Fibroblast of villous mesenchyme (primary cell): ENCODE measurements at regions not wholly inside any gene's neighbourhood (a gene's known extent, or its start where the extent isn't known, plus 50 kb on each side); places are given as distances from the start of the nearest gene placed in this dataset.

Source experiments
- DNase-seq: peaks from one replicate; pipeline ENCODE4 v3.0.0-alpha.2; 2010; ENCODE audit warnings: low read depth
- H3K4me3 ChIP-seq: 2 replicates; pipeline ENCODE4 v1.5.1; 2011; ENCODE audit warnings: low read depth, mild to moderate bottlenecking, low read length
- TF ChIP-seq, protein P1 (sequence below): IDR thresholded peaks from 2 replicates; pipeline ENCODE4 v1.5.1; 2012; ENCODE audit warnings: low read depth, mild to moderate bottlenecking, low read length; ENCODE audit not compliant: insufficient read depth

DNA sequence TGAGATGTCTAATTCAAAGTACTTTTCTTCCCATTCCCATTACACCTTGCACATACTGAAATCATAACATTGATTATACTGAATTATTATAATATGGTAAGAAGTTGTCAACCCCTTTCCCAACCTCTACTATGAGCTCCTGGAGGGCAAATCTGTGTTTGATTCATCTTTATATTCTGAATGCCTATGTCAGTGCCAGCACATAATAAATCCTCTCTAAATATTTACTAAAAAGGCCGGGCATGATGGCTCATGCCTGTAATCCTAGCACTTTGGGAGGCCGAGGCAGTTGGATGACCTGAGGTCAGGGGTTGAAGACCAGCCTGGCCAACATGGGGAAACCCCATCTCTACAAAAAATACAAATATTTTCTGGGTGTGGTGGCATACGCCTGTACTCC, 392.5 kb upstream of the CADM2 start:
- H3K4me3 ChIP-seq = no peak overlapping the region
- DNase-seq = no peak
- TF ChIP-seq, protein P1, sequence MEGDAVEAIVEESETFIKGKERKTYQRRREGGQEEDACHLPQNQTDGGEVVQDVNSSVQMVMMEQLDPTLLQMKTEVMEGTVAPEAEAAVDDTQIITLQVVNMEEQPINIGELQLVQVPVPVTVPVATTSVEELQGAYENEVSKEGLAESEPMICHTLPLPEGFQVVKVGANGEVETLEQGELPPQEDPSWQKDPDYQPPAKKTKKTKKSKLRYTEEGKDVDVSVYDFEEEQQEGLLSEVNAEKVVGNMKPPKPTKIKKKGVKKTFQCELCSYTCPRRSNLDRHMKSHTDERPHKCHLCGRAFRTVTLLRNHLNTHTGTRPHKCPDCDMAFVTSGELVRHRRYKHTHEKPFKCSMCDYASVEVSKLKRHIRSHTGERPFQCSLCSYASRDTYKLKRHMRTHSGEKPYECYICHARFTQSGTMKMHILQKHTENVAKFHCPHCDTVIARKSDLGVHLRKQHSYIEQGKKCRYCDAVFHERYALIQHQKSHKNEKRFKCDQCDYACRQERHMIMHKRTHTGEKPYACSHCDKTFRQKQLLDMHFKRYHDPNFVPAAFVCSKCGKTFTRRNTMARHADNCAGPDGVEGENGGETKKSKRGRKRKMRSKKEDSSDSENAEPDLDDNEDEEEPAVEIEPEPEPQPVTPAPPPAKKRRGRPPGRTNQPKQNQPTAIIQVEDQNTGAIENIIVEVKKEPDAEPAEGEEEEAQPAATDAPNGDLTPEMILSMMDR = no peak

DNA sequence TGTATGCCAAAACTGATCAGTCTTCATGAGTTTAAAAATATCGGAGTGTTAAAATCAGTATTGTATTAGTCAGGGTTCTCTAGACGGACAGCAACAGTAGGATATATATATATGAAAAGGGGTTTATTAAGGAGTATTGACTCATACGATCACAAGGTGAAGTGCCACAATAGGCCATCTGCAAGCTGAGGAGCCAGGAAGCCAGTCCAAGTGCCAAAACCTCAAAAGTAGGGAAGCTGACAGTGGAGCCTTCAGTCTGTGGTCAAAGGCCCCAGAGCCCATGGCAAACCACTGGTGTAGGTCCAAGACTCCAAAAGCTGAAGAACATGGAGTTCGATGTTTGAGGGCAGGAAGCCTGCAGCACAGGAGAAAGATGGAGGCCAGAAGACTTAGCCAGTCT, 391.0 kb upstream of the CADM2 start:
- H3K4me3 ChIP-seq = no peak overlapping the region
- TF ChIP-seq, protein P1 = no peak
- DNase-seq = no peak

DNA sequence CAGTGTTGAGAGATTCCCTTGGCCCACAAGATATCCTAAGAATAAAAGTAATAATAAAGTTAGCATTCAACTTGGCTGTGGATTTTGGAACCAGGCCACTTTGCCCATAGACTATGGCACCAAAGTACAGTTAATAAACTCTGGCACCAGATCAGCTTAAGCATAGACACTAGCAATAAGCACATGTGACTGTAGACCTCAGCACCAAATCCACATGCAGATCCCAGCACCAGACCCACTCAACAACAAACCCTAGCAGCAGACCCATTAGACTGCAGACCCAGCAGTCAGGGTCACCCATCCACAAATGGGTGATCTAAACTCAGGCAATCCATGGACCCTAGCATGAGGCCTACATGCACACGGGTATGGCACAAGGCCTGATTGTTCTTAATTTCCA, 384.8 kb upstream of the CADM2 start:
- TF ChIP-seq, protein P1 = no peak
- no peak overlapping the region for H3K4me3 ChIP-seq
- no peak for DNase-seq

DNA sequence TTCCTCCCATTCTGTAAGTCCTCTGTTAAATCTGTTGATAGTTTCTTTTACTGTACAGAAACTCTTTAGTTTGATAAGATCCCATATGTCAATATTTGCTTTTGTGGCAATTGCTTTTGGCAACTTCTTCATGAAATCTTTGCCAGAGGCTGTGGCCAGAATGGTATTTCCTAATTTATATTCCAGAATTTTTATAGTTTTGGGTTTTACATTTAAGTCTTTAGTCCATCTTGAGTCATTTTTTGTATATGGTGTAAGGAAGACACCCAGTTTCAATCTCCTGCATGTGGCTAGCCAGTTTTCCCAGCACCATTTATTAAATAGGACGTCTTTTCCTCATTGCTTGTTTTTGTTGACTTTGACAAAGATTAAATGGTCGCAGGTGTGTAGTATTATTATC, 372.4 kb upstream of the CADM2 start:
- TF ChIP-seq, protein P1 = no peak
- no peak for DNase-seq
- no peak overlapping the region for H3K4me3 ChIP-seq

DNA sequence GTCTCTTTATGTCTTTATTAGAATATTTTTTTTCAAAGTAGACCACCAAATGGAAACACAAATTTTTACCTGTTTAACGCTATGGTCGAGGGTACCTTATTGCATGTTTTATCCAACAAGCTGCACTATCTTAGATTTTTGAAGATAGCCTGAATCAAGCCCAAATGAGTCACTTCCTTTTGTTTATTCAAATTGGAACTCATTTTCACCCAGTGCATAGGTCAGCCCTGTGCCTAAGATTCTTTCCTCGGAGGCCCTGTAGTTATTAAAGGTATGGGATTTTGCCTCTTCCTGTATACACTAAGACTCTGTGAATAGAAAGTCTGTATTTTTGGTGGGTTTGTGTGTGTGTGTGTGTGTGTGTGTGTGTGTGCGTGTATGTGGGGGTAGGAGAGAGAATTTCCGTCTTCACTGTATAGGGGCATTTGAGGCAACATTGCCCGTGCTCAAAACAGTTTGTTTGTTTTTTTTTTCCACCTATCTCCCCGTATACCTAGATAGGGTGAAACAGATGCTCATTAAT, 358.0 kb upstream of the CADM2 start:
- DNase-seq = no peak
- no peak overlapping the region for H3K4me3 ChIP-seq
- TF ChIP-seq, protein P1 = no peak

DNA sequence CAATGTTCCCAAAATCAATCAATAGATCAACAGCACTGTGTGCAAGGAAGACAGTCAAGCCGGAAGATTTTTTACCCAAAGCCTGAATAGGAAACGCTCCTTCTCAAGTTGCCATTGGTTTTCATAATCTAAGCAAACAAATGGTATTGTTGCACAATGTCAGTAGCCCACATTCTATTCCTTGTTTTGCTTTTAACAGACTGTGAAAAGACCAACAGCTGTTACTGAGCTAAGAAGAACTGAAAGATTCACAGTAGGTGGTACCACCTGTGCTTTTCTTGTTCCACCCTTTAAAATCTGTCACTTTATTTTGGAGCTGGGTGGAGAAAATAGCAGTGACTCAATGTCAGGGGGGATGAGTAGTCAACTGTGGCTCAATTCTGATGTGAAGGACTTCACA, 357.5 kb upstream of the CADM2 start:
- TF ChIP-seq, protein P1 = no peak
- no peak for DNase-seq
- H3K4me3 ChIP-seq = no peak overlapping the region

DNA sequence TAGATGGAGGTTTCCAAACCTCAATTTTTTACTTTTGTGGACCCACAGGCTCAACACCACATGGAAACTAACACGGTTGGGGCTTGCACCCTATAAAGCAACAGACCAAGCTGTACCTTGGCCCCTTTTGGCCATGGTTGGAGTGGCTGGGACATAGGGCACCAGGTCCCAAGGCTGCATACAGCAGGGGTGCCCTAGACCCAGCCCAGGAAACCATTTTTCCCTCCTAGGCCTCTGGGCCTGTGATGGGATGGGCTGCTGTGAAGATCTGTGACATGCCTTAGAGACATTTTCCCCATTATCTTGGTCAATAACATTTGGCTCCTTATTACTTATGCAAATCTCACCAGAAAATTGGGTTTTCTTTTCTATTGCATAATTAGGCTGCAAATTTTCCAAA, 337.0 kb upstream of the CADM2 start:
- TF ChIP-seq, protein P1 = no peak
- DNase-seq = no peak
- no peak overlapping the region for H3K4me3 ChIP-seq
